Thoracic aorta (tissue), 2 donors: ENCODE measurements at regions not wholly inside any gene's neighbourhood (a gene's known extent, or its start where the extent isn't known, plus 50 kb on each side); places are given as distances from the start of the nearest gene placed in this dataset.

ENCODE experiments used
- ATAC-seq: fragments of 150-250 bp; one replicate; pipeline ENCODE4 v1.8.0; 2017; ENCODE audit warnings: low read depth; ENCODE audit not compliant: insufficient number of reproducible peaks, low FRiP score
- DNase-seq: peaks from one replicate; pipeline ENCODE4 v3.0.0-alpha.2; 2020; ENCODE audit warnings: low spot score
- H3K27ac ChIP-seq, 2 donors: fragments of 200-600 bp; sonication (generic); 1 replicate in 1 of 2; 2 replicates in 1 of 2; pipeline ENCODE4 v1.5.1; 2016; ENCODE audit warnings: mild to moderate bottlenecking in 2 of 2, moderate library complexity in 2 of 2
- H3K27me3 ChIP-seq: fragments of 200-600 bp; sonication (generic); replicated peaks from 2 replicates; pipeline ENCODE4 v1.6.0; 2016; ENCODE audit warnings: mild to moderate bottlenecking; ENCODE audit not compliant: insufficient read depth
- H3K36me3 ChIP-seq: fragments of 200-600 bp; sonication (generic); one replicate; pipeline ENCODE4 v1.5.1; 2016
- H3K4me1 ChIP-seq, 2 donors: fragments of 200-600 bp; sonication (generic); 1 replicate in 1 of 2; 2 replicates in 1 of 2; pipeline versions ENCODE4 v1.5.1 to v1.6.0; 2016; ENCODE audit warnings: low read depth in 2 of 2, mild to moderate bottlenecking in 1 of 2; ENCODE audit not compliant: control insufficient read depth in 1 of 2
- H3K4me3 ChIP-seq: fragments of 200-600 bp; sonication (generic); 2 replicates; pipeline ENCODE4 v1.5.1; 2016; ENCODE audit warnings: mild to moderate bottlenecking
- H3K9me3 ChIP-seq: fragments of 200-600 bp; sonication (generic); 2 replicates; pipeline ENCODE4 v1.5.1; 2016
- TF ChIP-seq, protein P1 (sequence below): fragments of 200-600 bp; sonication (generic); IDR thresholded peaks from one replicate; pipeline ENCODE4 v1.5.1; 2019; ENCODE audit warnings: antibody characterized with exemption

DNA sequence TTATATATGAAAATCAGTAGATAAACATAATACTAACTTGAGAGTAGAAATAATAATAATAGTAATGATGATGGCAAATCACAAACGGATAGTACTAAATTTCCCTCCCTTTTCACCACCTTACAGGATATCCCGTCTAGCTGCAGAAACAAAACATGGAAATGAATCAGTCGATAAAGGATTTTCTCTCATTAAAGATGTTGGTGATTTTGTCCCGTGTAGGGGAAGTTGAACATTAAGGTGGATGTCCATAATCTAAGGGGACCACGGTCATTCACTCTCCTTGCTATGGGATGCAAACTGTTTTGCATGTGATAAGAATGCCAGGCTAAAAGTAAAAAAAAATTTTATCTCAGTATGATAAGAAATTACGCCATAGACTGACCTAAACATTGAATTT is 1027.7 kb upstream of the NR2F2 start:
- TF ChIP-seq, protein P1, sequence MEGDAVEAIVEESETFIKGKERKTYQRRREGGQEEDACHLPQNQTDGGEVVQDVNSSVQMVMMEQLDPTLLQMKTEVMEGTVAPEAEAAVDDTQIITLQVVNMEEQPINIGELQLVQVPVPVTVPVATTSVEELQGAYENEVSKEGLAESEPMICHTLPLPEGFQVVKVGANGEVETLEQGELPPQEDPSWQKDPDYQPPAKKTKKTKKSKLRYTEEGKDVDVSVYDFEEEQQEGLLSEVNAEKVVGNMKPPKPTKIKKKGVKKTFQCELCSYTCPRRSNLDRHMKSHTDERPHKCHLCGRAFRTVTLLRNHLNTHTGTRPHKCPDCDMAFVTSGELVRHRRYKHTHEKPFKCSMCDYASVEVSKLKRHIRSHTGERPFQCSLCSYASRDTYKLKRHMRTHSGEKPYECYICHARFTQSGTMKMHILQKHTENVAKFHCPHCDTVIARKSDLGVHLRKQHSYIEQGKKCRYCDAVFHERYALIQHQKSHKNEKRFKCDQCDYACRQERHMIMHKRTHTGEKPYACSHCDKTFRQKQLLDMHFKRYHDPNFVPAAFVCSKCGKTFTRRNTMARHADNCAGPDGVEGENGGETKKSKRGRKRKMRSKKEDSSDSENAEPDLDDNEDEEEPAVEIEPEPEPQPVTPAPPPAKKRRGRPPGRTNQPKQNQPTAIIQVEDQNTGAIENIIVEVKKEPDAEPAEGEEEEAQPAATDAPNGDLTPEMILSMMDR: no peak
- no peak for DNase-seq
- Histone ChIP-seq H3K36me3 (no peaks in the 10 kb centered on the region), H3K27me3 (no peaks in the 10 kb centered on the region), H3K9me3 (no peaks in the 10 kb centered on the region), H3K27ac (no peak overlapping the region), H3K4me1 (peaks cover 7 to 23% of the 10 kb centered on the region in 2 donors), H3K4me3 (no peak overlapping the region)
- no peak for ATAC-seq

- Histone ChIP-seq H3K27me3 (no peaks in the 10 kb centered on the region), H3K9me3 (no peaks in the 10 kb centered on the region), H3K36me3 (no peaks in the 10 kb centered on the region), H3K4me3 (no peak overlapping the region), H3K4me1 (peaks cover 7 to 23% of the 10 kb centered on the region in 2 donors), H3K27ac (peak overlapping the region in 1 of 2 donors; percentile 12)
- ATAC-seq (no peak), DNase-seq (no peak)
- TF ChIP-seq, protein P1: no peak
Observed at GRCh38 chr15:95303713-95304112, 1026.8 kb upstream of the NR2F2 start.

DNA sequence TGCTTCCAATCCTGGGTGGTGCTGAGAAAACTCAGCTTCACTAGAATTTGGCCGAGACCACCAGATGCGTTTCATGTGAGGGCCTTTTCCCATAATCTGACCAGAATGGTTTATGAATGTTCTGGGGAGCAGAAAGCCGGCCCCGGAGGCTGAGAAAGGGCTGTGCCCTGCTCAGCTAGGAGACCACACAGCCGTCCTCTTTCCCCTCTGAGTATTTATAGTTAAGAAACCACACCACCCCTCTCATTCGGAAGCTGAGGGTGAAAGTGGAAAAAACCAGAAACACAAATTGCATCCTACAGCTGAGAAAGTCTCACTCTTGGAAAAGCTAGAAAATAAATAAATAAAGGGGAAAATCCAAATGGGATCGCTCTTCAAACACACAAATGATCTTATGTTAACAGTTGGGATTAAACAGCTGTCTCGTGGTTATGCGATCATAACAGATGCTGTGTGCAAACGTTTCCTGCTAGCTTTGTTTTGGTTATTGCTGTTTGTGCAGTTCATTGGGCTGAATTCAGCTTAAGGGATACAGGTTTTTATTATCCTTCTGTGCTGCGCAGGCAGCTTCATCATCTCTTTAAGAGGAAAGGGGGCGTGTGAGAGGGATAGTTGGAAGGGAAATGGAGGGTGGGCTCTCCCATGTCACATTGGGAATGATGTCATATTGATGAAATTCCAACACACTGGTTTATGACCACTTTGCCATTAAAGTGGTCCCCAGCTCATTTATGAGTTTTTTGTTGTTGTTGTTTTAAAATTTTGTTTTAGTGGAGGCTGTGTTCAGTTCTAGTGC is 1026.2 kb upstream of the NR2F2 start:
- Histone ChIP-seq H3K27ac (peak overlapping the region in 1 of 2 donors; percentile 13), H3K9me3 (no peaks in the 10 kb centered on the region), H3K4me1 (peaks cover 7 to 23% of the 10 kb centered on the region in 2 donors), H3K36me3 (no peaks in the 10 kb centered on the region), H3K27me3 (no peaks in the 10 kb centered on the region), H3K4me3 (peak overlapping the region; percentile 5)
- DNase-seq (no peak), ATAC-seq (no peak)
- TF ChIP-seq, protein P1: no peak

DNA sequence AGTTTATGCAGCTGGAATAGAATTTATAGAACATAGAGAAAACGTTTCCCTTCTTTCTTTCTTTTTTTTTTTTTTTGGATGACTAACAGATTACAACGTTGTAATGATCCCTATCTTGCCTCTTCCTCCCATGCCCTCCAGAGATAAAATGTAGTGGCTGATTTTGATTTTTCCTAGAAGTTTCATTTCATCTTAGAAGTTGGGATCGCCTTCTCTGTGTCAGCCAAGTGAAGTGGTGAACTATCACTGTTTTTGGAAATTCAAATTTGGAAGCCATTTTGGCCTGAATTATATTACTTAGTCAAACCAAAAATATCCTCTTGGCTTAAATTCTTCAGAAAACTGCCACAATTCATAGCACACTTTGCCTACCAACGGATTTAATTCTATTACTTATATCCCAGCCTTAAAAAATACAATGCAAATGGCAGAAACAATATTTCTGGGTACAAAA is 1025.5 kb upstream of the NR2F2 start:
- DNase-seq: no peak
- Histone ChIP-seq H3K36me3 (no peaks in the 10 kb centered on the region), H3K9me3 (no peaks in the 10 kb centered on the region), H3K4me3 (peak overlapping the region; percentile 5), H3K27me3 (no peaks in the 10 kb centered on the region), H3K27ac (peak overlapping the region; percentile 1 to 13), H3K4me1 (peaks cover 7 to 23% of the 10 kb centered on the region in 2 donors)
- ATAC-seq: no peak
- TF ChIP-seq, protein P1: no peak

DNA sequence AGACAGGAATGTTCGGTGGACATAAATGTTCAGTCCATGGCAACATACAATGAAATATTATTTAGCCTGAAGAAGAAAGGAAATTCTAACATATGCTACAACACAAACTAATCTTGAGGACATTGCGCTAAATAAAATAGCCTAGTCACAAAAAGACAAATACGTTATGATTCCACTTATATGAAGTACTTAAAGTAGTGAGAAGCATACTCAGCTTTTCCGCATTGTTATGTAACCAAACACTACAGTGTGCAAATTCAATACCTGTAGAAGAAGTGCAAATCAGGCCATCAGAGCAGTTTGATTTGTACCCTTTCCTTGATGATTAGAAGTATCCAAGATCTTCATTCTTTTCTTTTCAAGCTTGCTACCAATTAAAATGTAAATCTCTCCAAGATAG is 1023.4 kb upstream of the NR2F2 start:
- peaks cover 4 to 11% of the 10 kb centered on the region in 2 donors for H3K4me1 ChIP-seq
- TF ChIP-seq, protein P1: no peak
- ATAC-seq (no peak), DNase-seq (no peak)
- H3K36me3 ChIP-seq: no peaks in the 10 kb centered on the region
- H3K9me3 ChIP-seq: no peaks in the 10 kb centered on the region
- no peak overlapping the region for H3K27ac ChIP-seq
- no peaks in the 10 kb centered on the region for H3K27me3 ChIP-seq
- no peak overlapping the region for H3K4me3 ChIP-seq
